ENCODE measurements at regions not wholly inside any gene's neighbourhood (a gene's known extent, or its start where the extent isn't known, plus 50 kb on each side); places are given as distances from the start of the nearest gene placed in this dataset.

DNA sequence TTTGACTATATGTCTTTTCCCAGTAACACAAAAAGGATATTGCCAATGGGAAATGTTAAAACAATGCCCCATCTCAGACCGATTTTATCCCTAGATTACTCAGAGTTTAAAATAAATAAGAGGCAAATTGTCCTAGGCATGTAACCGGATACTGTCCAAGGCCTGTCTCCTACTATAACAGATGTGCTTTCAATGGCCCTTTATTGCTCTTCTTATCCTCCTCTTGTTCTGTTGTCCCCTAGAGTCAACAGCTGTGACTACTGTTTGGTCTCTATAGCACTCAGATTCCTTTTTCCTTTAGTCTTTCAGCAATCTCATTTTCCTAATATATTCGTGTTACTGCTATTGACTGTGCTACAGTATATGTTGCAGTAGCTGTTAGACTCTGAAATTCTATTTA is 66.8 kb upstream of the PLS3 start:
- TF ChIP-seq, protein P1, sequence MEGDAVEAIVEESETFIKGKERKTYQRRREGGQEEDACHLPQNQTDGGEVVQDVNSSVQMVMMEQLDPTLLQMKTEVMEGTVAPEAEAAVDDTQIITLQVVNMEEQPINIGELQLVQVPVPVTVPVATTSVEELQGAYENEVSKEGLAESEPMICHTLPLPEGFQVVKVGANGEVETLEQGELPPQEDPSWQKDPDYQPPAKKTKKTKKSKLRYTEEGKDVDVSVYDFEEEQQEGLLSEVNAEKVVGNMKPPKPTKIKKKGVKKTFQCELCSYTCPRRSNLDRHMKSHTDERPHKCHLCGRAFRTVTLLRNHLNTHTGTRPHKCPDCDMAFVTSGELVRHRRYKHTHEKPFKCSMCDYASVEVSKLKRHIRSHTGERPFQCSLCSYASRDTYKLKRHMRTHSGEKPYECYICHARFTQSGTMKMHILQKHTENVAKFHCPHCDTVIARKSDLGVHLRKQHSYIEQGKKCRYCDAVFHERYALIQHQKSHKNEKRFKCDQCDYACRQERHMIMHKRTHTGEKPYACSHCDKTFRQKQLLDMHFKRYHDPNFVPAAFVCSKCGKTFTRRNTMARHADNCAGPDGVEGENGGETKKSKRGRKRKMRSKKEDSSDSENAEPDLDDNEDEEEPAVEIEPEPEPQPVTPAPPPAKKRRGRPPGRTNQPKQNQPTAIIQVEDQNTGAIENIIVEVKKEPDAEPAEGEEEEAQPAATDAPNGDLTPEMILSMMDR (IDR thresholded peaks at IDR 0.05 in 4 of 5, conservative IDR thresholded peaks at IDR 0.05 in 1 of 5): no peak
- no peak for TF ChIP-seq POLR2A (IDR thresholded peaks at IDR 0.05)
